ENCODE measurements at regions not wholly inside any gene's neighbourhood (a gene's known extent, or its start where the extent isn't known, plus 50 kb on each side); places are given as distances from the start of the nearest gene placed in this dataset.
A peak's percentile ranks its signal among the peaks of the same experiment; 100 is the strongest.

DNA sequence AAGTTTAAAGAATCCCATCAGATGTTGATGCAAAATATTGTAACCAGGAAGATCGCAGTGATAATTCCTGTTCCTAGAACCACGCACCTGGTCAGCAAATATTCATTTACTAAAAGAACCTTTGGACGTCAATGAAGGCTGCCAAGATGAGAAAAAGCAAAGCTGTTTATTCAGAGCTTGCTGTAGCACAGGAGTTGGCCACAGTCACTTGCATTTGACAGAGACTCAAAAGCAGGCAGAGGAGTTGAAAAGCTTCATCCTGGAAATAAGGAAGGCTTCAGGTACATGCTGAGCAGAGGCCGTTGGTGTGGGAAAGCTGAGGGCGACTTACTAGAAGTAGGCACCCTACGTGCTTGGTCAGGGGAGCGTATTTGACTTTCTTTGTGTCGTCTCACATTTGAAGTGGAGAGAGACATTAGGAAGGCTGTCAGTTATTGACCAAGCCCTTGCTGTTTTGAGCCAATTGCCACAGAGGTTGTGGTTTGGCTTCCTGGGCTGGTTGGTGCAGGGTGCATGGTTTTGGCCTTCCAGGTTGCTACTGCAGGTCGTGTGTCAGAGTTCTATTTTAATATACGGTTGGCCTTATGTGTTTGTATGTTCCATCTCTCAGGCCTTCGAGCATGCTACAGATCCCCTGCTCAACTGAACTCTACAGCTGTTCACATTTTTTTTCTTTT lies 289.6 kb downstream of the METTL4 start:
- DNase-seq = no peak

DNA sequence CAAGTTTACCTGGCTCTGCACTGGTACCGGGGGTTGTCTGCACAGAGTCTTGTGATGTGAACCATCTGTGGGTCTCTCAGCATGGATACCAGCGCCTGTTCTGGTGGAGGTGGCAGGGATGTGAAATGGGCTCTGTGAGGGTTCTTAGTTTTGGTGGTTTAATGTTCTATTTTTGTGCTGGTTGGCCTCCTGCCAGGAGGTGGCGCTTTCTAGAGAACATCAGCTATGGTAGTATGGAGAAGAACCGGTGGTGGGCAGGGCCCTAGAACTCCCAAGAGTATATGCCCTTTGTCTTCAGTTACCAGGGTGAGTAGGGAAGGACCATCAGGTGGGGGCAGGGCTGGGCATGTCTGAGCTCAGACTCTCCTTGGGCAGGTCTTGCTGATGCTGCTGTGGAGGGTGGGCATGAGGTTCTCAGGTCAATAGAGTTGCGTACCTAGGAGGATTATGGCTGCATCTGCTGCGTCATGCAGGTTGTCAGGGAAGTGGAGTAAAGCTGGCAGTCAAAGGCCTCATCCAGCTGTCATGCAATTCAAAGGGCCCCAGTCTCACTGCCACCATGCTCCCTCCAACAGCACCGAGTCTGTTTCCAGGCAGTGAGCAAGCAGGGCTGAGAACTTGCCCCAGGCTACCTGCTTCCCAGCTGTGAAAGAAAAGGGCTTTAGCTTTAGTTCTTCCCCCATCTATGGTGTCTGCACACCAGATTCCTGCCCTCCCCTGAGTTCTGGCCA lies 278.0 kb downstream of the METTL4 start:
- DNase-seq = peak; percentile 8

DNA sequence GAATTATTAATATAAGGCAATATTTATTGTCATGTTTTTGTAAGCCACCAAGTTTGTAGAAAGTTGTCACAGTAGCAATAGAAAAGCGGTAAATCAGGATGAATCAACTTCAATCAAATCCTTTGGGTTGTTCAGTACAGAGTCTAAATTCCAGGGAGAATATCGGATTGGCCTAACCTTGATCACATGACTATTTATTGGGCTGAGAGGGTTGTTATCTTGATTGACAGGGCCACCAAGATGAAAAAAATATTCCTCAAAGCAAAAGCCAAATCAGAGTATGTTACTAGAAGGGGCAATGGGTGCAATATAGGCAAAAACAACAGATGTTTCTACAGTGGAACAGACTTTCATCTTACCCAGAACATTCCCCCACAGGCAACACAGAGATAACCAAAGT lies 270.0 kb downstream of the METTL4 start:
- DNase-seq = no peak

- no peak for DNase-seq
These were observed 269.3 kb downstream of the METTL4 start for GRCh38 chr18:2302012-2302411.

- DNase-seq = no peak
These were observed 268.4 kb downstream of the METTL4 start for GRCh38 chr18:2302628-2303516.

GRCh38 chr18:2303517-2304238 lies 267.6 kb downstream of the METTL4 start:
- DNase-seq = no peak

GRCh38 chr18:2304378-2305175 lies 266.7 kb downstream of the METTL4 start:
- no peak for DNase-seq

DNA sequence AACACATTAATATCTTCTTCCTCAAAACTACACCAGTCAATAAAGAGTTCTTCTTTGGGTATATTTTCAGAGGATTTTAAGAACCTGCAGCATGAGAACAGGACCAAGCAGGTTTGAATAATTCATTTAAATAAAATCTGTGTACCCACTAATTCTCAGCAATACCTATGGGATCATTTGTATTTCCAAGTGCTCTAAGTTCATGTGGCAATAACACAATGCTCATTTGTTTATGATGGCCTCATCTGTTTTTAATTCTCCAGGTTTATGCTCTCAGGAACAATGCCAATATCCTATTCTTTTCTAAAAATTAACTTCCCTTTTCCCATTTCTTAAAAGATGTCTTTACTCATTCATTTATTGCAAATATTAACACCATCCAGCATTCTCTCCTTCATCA lies 264.7 kb downstream of the METTL4 start:
- DNase-seq = no peak

- no peak for DNase-seq
These were observed 260.4 kb downstream of the METTL4 start for GRCh38 chr18:2310886-2311285.

DNA sequence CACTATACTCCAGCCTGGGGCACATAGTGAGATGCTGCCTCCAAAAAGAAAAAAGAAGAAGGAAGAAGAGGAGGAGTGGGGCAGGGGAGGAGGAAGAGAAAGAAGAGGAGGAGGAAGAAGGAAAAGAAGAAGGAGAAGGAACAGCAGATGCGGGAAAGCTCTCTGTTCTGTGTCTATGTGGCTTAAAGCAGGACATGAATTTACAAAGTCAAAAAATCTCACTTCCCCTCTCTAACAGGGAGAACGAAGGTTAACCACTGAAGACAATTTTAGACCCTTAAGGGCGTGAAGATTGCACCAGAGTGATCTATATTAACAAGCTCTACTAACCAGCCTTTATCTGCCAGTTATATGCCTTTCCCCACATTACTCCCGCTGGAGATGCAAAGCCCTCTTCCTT lies 258.9 kb downstream of the METTL4 start:
- DNase-seq = no peak

DNA sequence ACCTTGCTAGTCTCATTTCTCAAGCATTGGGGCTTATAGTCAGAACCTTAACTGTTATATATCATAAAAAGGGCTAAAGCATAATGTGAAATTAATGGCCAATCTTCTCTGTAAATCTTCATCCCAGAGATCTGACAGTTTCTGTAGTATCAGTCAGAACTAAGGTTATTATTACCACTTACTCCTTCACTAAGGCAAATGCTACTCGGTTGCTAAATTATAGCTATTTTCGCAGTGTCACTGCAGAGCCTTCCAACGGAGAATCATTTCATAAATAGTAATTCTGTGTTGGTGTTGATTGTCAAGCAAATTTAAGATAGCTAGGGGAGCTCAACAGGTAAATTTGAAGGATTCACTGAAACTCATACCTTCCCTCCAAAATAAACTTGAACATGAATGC lies 258.0 kb downstream of the METTL4 start:
- no peak for DNase-seq

- no peak for DNase-seq
These were observed 255.1 kb downstream of the METTL4 start for GRCh38 chr18:2316082-2316750.

- DNase-seq = no peak
These were observed 254.3 kb downstream of the METTL4 start for GRCh38 chr18:2316751-2317696.

DNA sequence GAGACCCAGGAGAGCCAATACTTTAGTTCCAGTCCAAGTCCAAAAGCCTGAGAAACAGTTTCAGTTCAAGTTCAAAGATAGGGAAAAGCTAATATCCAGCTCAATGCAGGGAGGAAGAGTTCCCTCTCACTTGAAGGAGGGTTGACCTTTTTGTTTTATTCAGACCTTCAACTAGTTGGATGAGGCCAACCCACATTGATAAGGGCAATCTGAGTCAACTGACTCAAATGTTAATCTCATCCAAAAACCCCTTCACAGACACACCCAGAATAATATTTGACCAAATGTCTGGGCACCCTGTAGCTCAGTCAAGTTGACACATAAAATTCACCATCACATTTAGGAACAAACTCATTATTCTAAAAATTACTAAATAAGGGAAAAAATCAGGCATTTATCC lies 246.8 kb downstream of the METTL4 start:
- no peak for DNase-seq

DNA sequence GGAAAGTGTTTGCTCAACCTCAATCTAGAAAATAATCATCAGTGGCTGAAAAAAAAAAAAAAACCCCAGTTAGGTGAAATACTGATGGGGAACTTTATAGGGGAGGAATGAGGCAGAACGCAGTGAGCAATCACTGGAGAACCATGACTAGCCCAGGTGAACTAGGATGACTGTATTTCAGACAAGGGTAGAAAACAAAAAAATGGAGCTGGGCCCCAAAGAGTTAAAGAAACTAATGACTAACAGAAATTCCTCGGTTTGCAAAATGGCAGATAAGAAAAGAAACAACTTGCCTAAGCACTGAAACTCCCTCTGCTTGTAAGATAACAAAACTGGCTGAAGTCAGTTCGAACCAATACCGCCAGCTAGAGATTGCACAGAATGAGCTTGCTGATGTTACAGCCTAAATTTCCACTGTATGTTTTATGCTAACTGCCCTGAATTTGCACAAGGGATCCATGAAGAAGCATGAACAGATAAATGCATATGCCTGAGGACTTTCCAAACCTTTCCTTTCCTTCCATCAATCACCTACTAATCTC lies 245.9 kb downstream of the METTL4 start:
- DNase-seq = no peak

DNA sequence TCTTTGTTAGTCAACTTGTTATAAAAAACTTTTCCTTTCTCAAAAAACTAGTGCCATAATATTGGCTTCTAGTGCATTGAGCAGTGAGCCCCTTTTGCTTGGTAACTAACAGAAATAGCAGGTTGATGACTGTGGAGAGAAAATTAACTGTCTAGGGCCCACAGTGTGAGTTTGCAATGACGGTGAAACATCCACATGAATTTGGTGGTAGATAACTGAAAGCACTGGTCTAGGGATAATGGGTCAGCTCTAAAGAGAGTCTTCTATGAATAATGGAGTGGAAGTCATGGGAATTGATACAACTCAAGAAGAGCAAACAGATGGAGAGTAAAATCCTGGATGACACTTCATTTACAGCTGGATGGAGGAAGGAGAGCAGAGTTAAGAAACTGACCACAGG lies 245.4 kb downstream of the METTL4 start:
- DNase-seq = no peak

DNA sequence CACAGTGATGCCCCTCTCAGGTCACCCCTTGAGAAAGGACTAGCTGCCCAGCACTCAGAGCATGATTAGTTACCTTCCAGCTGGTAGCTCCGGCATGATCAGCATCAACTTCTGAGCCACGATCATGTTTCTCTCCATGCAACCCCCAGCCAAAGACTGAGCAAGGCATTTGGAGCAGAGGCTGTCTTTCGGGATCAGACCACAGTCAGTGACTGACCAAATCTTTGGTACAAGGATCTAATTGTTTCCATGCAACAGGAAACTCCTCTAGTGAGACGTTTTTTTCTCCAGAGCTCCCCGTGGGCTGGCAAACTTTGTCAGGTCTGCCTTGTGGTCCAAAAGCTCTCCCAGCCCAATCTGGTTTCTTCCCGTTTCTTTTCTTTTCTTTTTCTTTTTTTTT lies 244.3 kb downstream of the METTL4 start:
- no peak for DNase-seq

- DNase-seq = no peak
These were observed 240.5 kb downstream of the METTL4 start for GRCh38 chr18:2330764-2331163.

DNA sequence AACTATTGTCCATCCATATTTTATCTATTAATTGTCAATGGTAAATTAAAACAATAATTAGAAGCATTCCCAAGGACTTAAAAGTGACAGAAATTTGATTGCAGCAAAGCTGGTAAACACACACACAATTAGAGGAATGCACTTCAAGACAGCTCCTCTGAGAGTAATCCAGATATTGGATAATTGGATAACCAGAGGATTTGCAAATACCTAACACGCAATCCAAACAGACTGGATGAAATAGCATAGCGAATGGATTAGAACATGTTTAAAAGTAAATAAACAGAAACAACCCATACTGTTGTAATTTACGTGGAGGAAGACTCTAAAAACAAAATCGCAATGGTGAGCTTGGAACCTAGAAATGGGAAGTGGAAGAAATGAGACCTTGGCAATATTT lies 239.8 kb downstream of the METTL4 start:
- DNase-seq = no peak
